IPS DF 6.9 (cell line): ENCODE measurements at regions not wholly inside any gene's neighbourhood (a gene's known extent, or its start where the extent isn't known, plus 50 kb on each side); places are given as distances from the start of the nearest gene placed in this dataset.

Experiments
- DNase-seq: peaks from one replicate; pipeline ENCODE4 v3.0.0-alpha.2; 2013; ENCODE audit warnings: low read depth, low spot score
- H3K27ac ChIP-seq: one replicate; pipeline ENCODE4 v1.5.1; 2013; ENCODE audit warnings: low read length, control low read depth
- H3K27me3 ChIP-seq: 2 replicates; pipeline ENCODE4 v1.6.1; 2013; ENCODE audit warnings: mild to moderate bottlenecking, low read length; ENCODE audit not compliant: control insufficient read depth, insufficient read depth
- H3K36me3 ChIP-seq: 2 replicates; pipeline ENCODE4 v1.6.1; 2013; ENCODE audit warnings: low read length; ENCODE audit not compliant: control insufficient read depth, insufficient read depth
- H3K4me1 ChIP-seq: 2 replicates; pipeline ENCODE4 v1.6.1; 2013; ENCODE audit warnings: low read length; ENCODE audit not compliant: control insufficient read depth, insufficient read depth
- H3K4me3 ChIP-seq: 2 replicates; pipeline ENCODE4 v1.5.1; 2013; ENCODE audit warnings: mild to moderate bottlenecking, low read length
- H3K9me3 ChIP-seq: 2 replicates; pipeline ENCODE4 v1.6.1; 2013; ENCODE audit warnings: low read length, inconsistent platforms; ENCODE audit not compliant: control insufficient read depth, insufficient read depth
- WGBS: extraction: QIAGEN DNeasy Blood & Tissue Kit; methylation state at CpG from one replicate; pipeline ENCODE4 v1.1.7; 2013; ENCODE audit warnings: mixed read lengths, missing lambda C conversion rate; ENCODE audit not compliant: insufficient read length, insufficient coverage; 5-methylcytosine and 5-hydroxymethylcytosine counted together

GRCh38 chr18:1392046-1392445 is 487.4 kb downstream of the ADCYAP1 start:
- Histone ChIP-seq H3K27ac (no peak overlapping the region), H3K4me1 (no peaks in the 10 kb centered on the region), H3K27me3 (no peaks in the 10 kb centered on the region), H3K36me3 (no peaks in the 10 kb centered on the region), H3K4me3 (no peak overlapping the region), H3K9me3 (no peaks in the 10 kb centered on the region)
- WGBS: no CpG with 5 or more reads among the region's 3 CpGs
- DNase-seq: no peak

DNA sequence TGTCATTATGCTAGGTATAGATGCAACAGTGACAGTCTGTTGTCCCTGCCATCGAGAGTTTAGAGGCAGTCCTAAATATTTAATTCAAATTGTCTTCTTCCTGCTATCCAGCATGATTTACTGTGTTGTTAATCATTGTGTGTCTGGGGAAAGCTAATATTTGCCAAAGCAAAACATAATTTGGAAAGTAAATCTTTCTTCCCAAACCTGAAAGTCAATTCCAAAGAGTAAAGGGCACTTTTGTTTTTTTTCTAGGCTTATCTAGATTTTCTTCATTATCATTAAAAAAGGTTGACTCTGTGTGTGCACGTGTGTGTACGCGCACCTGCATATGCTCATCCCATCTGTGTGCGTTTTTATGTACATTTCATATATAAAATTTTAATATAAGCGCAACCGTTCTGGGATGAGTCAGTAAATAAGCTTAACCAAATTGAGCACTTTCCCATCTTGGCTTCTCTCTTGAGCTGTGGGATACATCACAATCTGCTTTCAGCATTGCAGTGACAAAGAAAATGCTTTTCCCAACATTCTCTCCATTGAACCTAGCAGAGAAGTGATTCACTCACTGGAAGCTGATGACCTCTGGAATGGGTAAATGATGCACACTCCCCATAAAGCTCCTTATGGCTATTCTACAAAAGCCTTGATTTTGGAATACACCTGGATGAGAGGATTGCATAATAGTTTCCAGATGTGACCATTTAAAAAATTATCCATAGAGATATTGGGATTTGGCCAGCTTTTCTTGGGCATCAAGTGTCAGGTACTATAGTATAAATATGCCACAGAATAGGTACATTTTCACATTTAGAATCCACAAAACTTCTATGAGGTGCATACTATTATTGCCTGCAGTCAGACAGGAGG is 488.4 kb downstream of the ADCYAP1 start:
- no peak overlapping the region for H3K27ac ChIP-seq
- H3K4me1 ChIP-seq: no peaks in the 10 kb centered on the region
- no CpG with 5 or more reads among the region's 7 CpGs for WGBS
- no peak overlapping the region for H3K4me3 ChIP-seq
- no peaks in the 10 kb centered on the region for H3K9me3 ChIP-seq
- H3K27me3 ChIP-seq: no peaks in the 10 kb centered on the region
- no peak for DNase-seq
- no peaks in the 10 kb centered on the region for H3K36me3 ChIP-seq

DNA sequence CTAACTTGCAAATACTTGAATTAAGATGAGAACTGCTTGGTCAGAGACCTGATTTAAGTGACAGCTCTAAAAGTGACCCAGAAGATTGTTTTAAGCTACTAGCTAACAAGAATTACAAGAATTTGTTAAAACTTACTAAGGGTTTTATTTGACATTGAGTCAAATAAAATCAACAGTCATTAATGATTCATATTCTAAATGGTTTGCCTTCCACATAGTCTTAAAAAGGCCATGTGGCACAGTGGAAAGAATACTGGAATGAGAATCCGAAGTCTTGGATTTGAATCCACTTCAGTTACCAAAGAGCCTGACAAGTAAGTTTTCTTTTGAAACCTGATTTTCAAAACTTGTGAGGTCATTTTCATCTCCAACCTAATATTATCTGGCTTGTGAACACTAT is 489.3 kb downstream of the ADCYAP1 start:
- no CpG with 5 or more reads among the region's 1 CpG for WGBS
- Histone ChIP-seq H3K27ac (no peak overlapping the region), H3K36me3 (no peaks in the 10 kb centered on the region), H3K4me3 (no peak overlapping the region), H3K4me1 (no peaks in the 10 kb centered on the region), H3K9me3 (no peaks in the 10 kb centered on the region), H3K27me3 (no peaks in the 10 kb centered on the region)
- DNase-seq: no peak

- no peak overlapping the region for H3K4me3 ChIP-seq
- no peaks in the 10 kb centered on the region for H3K36me3 ChIP-seq
- no peaks in the 10 kb centered on the region for H3K4me1 ChIP-seq
- H3K9me3 ChIP-seq: no peaks in the 10 kb centered on the region
- no peaks in the 10 kb centered on the region for H3K27me3 ChIP-seq
- DNase-seq: no peak
- no peak overlapping the region for H3K27ac ChIP-seq
- no CpG with 5 or more reads among the region's 1 CpG for WGBS
Observed at GRCh38 chr18:1394426-1394825, 489.8 kb downstream of the ADCYAP1 start.

DNA sequence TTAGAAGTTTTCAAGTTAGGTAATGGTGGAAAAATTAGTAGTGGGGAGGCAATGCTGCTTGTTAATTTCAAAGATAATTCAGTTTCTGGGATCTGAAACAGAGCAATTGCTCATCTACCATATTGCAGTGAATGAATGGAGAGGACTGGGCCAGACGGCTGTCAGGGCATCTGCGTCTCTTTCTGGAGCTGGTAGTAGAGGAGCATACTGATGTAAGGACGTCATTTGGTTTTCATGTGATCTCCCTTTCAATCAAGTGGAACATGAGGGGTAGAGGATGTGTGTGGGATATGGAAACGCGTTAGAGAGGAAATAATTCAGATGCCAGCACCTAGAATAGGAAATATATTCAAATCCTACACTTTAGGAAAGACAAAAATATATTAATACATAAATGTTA is 490.3 kb downstream of the ADCYAP1 start:
- no peak overlapping the region for H3K4me3 ChIP-seq
- H3K27ac ChIP-seq: no peak overlapping the region
- no peak for DNase-seq
- no CpG with 5 or more reads among the region's 5 CpGs for WGBS
- H3K36me3 ChIP-seq: no peaks in the 10 kb centered on the region
- H3K27me3 ChIP-seq: no peaks in the 10 kb centered on the region
- H3K9me3 ChIP-seq: no peaks in the 10 kb centered on the region
- H3K4me1 ChIP-seq: no peaks in the 10 kb centered on the region

DNA sequence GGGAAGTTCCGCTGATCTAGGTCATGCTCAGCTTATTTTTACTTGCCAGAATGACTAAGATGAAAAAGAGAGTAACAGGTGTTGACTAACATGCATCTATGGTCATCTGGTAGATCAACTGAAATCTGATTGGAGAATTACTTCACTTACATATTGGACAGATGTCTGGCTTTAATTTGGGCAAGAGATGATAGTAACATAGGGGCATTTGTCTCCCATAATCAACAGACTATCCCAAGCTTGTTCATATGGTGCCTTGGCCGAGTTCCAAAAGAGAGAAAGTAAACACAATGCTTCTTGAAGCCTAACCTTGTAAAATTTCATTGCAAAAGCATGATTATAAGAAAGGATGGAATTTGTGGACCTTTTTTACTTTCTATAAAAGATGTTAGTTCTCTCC is 503.7 kb downstream of the ADCYAP1 start:
- no peaks in the 10 kb centered on the region for H3K27me3 ChIP-seq
- H3K4me1 ChIP-seq: no peaks in the 10 kb centered on the region
- no peak overlapping the region for H3K27ac ChIP-seq
- H3K4me3 ChIP-seq: no peak overlapping the region
- no CpG with 5 or more reads among the region's 2 CpGs for WGBS
- no peak for DNase-seq
- H3K36me3 ChIP-seq: no peaks in the 10 kb centered on the region
- no peaks in the 10 kb centered on the region for H3K9me3 ChIP-seq

DNA sequence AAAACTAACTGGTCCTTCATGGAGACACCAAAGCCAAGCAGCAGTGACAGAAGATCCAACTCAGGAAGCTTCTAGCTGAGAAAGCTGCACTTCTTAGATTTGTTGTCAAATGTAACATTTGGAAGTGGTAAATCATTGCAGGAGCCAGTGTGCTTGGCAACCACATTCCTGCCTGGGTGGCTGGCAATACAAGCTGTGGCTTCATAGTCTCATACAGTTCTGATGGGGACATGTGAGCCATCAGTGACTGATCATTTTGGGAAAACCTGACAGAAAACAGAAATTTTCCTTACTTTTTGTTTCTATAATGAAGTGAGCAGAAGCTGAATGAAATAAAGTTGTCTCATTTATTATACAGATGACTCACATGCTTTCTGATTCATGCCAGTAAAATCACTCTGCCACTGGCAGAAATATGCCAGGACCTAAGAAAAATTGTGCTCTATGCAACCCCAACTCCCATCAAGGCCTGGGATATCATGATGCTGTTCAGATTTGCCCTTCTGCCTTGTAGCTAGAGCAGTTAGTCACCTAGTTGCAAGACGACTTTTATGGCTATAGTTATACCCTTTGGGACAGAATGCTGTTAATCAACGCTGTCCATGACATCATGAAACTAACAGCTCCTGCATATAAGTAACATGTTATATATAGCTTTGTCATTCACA is 508.1 kb downstream of the ADCYAP1 start:
- DNase-seq: no peak
- Histone ChIP-seq H3K4me1 (no peaks in the 10 kb centered on the region), H3K4me3 (no peak overlapping the region), H3K27me3 (no peaks in the 10 kb centered on the region), H3K9me3 (no peaks in the 10 kb centered on the region), H3K27ac (no peak overlapping the region), H3K36me3 (no peaks in the 10 kb centered on the region)
- no CpG with 5 or more reads among the region's 2 CpGs for WGBS

DNA sequence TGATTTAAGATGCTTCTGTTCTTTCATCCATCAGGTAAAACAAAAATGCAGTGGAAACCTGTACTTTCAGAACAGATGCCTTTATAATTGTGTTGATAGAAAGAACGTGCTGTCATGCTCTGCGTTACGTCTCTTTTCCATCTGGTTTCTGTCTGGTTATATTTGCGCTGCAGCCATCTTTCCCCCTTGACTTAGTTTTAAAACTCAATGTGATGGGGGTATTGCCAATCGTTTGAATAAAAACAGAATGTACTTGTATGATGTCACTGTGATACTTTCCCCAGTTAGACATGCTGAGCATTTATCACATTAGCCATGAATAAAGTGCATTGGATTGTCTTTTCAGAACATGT is 508.6 kb downstream of the ADCYAP1 start:
- WGBS: no CpG with 5 or more reads among the region's 5 CpGs
- Histone ChIP-seq H3K4me1 (no peaks in the 10 kb centered on the region), H3K27ac (no peak overlapping the region), H3K36me3 (no peaks in the 10 kb centered on the region), H3K9me3 (no peaks in the 10 kb centered on the region), H3K4me3 (no peak overlapping the region), H3K27me3 (no peaks in the 10 kb centered on the region)
- no peak for DNase-seq

GRCh38 chr18:1416074-1416473 is 511.4 kb downstream of the ADCYAP1 start:
- DNase-seq: no peak
- no peaks in the 10 kb centered on the region for H3K36me3 ChIP-seq
- no CpG with 5 or more reads among the region's 6 CpGs for WGBS
- no peaks in the 10 kb centered on the region for H3K9me3 ChIP-seq
- no peak overlapping the region for H3K27ac ChIP-seq
- no peaks in the 10 kb centered on the region for H3K4me1 ChIP-seq
- H3K4me3 ChIP-seq: no peak overlapping the region
- H3K27me3 ChIP-seq: no peaks in the 10 kb centered on the region

DNA sequence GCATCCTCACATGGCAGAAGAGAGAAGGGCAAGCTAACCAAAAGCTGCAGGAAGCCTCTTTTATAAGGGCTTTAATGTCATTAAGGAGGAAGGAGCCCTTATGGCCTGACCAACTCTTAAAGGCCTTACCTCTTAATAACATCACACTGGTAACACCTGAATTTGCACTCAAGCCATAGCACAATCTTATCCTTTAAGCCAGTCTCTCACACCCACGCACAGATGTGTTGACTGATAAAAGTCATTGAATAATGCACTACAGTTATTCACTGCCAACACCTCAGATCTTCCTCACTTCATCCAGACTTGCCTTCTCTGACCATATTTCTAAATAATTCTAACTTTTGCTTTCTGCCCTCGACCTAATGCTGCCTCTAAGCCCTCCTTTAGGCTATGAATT is 516.8 kb downstream of the ADCYAP1 start:
- H3K27me3 ChIP-seq: no peaks in the 10 kb centered on the region
- DNase-seq: no peak
- H3K36me3 ChIP-seq: no peaks in the 10 kb centered on the region
- WGBS: no CpG with 5 or more reads among the region's 2 CpGs
- no peak overlapping the region for H3K4me3 ChIP-seq
- no peaks in the 10 kb centered on the region for H3K4me1 ChIP-seq
- no peaks in the 10 kb centered on the region for H3K9me3 ChIP-seq
- H3K27ac ChIP-seq: no peak overlapping the region

DNA sequence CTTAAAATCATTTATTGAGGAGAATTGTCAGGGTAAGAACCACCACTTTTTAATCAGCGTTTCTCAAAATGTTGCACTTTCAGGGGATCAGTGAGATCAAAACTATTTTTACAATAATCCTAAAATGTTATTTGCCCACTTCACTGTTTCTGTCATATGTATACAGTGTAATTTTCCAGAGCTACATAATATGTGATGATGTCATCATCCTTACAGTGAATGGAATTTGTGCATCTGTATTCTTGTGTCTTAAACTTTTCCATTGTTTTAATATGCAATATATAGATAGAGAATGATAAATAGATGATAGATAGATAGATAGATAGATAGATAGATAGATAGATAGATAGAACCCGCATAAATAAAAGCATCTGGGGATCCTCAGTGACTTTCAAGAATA is 518.0 kb downstream of the ADCYAP1 start:
- Histone ChIP-seq H3K36me3 (no peaks in the 10 kb centered on the region), H3K9me3 (no peaks in the 10 kb centered on the region)
- no CpG with 5 or more reads among the region's 2 CpGs for WGBS

More for the DNA sequence above, 518.0 kb downstream of the ADCYAP1 start:
- Histone ChIP-seq H3K4me3 (no peak overlapping the region), H3K4me1 (no peaks in the 10 kb centered on the region), H3K27me3 (no peaks in the 10 kb centered on the region), H3K27ac (no peak overlapping the region)
- DNase-seq: no peak
